SU-DHL-6 (cell line): ENCODE measurements at regions not wholly inside any gene's neighbourhood (a gene's known extent, or its start where the extent isn't known, plus 50 kb on each side); places are given as distances from the start of the nearest gene placed in this dataset.
"Not testable (repeated sequence)": the region's sequence is repeated elsewhere in the genome, so short reads cannot be mapped to it uniquely, and the experiment has no call there.

ENCODE experiments used
- H2AFZ ChIP-seq: fragments of 200-600 bp; sonication (generic); 2 replicates; pipeline ENCODE4 v1.6.1; 2014; ENCODE audit warnings: low read depth, mild to moderate bottlenecking, moderate library complexity, mixed read lengths, antibody characterized with exemption, low read length; ENCODE audit not compliant: severe bottlenecking
- H3F3A ChIP-seq: fragments of 200-600 bp; shearing (Covaris generic); 2 replicates; pipeline ENCODE4 v1.6.0; 2016; ENCODE audit warnings: antibody characterized with exemption, mild to moderate bottlenecking; ENCODE audit not compliant: insufficient read depth
- H3K27ac ChIP-seq: fragments of 200-600 bp; sonication (generic); 2 replicates; pipeline ENCODE4 v1.5.1; 2016; ENCODE audit warnings: low read depth, mild to moderate bottlenecking, low read length, moderate library complexity, mixed read lengths
- H3K27me3 ChIP-seq: fragments of 200-600 bp; sonication (generic), shearing (Covaris generic); 2 replicates; pipeline ENCODE4 v1.6.0; 2014; ENCODE audit warnings: mild to moderate bottlenecking, low read length
- H3K36me3 ChIP-seq: fragments of 200-600 bp; sonication (generic); 2 replicates; pipeline ENCODE4 v1.6.1; 2014; ENCODE audit warnings: mild to moderate bottlenecking, low read length, mixed read lengths
- H3K4me2 ChIP-seq: fragments of 300-600, 200-600 bp; shearing (Covaris generic), sonication (generic); 2 replicates; pipeline ENCODE4 v1.6.0; 2014; ENCODE audit warnings: low read length, low read depth, mild to moderate bottlenecking; ENCODE audit not compliant: poor library complexity, severe bottlenecking
- H3K4me3 ChIP-seq: fragments of 200-600 bp; sonication (generic); 2 replicates; pipeline ENCODE4 v1.5.1; 2014; ENCODE audit warnings: antibody characterized with exemption, low read length, mild to moderate bottlenecking, mixed read lengths; ENCODE audit not compliant: insufficient read depth, poor library complexity, severe bottlenecking
- H3K79me2 ChIP-seq: fragments of 200-600 bp; sonication (generic); 2 replicates; pipeline ENCODE4 v1.6.1; 2014; ENCODE audit warnings: mild to moderate bottlenecking, low read length, moderate library complexity; ENCODE audit not compliant: insufficient read depth
- H3K9ac ChIP-seq: fragments of 200-600 bp; sonication (generic); 2 replicates; pipeline ENCODE4 v1.7.0; 2014; ENCODE audit warnings: mild to moderate bottlenecking, low read length
- H3K9me2 ChIP-seq: fragments of 200-600 bp; sonication (generic); replicated peaks from 2 replicates; pipeline ENCODE4 v1.6.1; 2014; ENCODE audit warnings: low read length; ENCODE audit not compliant: insufficient read depth
- H3K9me3 ChIP-seq: fragments of 200-600 bp; sonication (generic); 2 replicates; pipeline ENCODE4 v1.6.1; 2014; ENCODE audit warnings: low read length, mixed read lengths; ENCODE audit not compliant: insufficient read depth
- H4K20me1 ChIP-seq: fragments of 200-600 bp; sonication (generic); 2 replicates; pipeline ENCODE4 v1.6.1; 2014; ENCODE audit warnings: low read depth, mild to moderate bottlenecking, antibody characterized with exemption, low read length, moderate library complexity, mixed read lengths
- CTCF ChIP-seq: fragments of 200-600 bp; sonication (generic); IDR thresholded peaks from one replicate; pipeline ENCODE4 v1.5.1; 2017; ENCODE audit warnings: antibody characterized with exemption, mild to moderate bottlenecking, low read length, moderate library complexity; ENCODE audit not compliant: insufficient read depth, poor library complexity, severe bottlenecking
- EZH2phosphoT487 ChIP-seq: fragments of 200-600 bp; sonication (generic), shearing (Covaris generic); conservative IDR thresholded peaks from 2 replicates; pipeline ENCODE4 v1.6.1; 2018; ENCODE audit warnings: mild to moderate bottlenecking, antibody characterized with exemption, low read length, moderate library complexity, mixed read lengths

- H3F3A ChIP-seq: no peaks in the 10 kb centered on the region
- no peaks in the 10 kb centered on the region for H3K79me2 ChIP-seq
- H3K9me3 ChIP-seq: no peaks in the 10 kb centered on the region
- H3K9me2 ChIP-seq: no peaks in the 10 kb centered on the region
- no peak for TF ChIP-seq CTCF
- no peak for TF ChIP-seq EZH2phosphoT487
- no peak overlapping the region for H3K4me3 ChIP-seq
- no peak overlapping the region for H3K9ac ChIP-seq
- no peak overlapping the region for H2AFZ ChIP-seq
- no peaks in the 10 kb centered on the region for H4K20me1 ChIP-seq
- H3K27me3 ChIP-seq: no peaks in the 10 kb centered on the region
- no peak overlapping the region for H3K27ac ChIP-seq
- 0 out of 2 replicates have a peak, but pooled peaks cover 1% of the 10 kb centered on the region for H3K36me3 ChIP-seq
- no peak overlapping the region for H3K4me2 ChIP-seq
Observed at GRCh38 chr2:144730711-144731110, 210.8 kb upstream of the ZEB2 start.

GRCh38 chr2:144724460-144724859, 204.5 kb upstream of the ZEB2 start:
- not testable (repeated sequence) for H3K9ac ChIP-seq, H3K9me3 ChIP-seq, H3F3A ChIP-seq, H3K27ac ChIP-seq, H2AFZ ChIP-seq, H4K20me1 ChIP-seq, H3K9me2 ChIP-seq, H3K27me3 ChIP-seq, H3K4me2 ChIP-seq, H3K79me2 ChIP-seq, H3K4me3 ChIP-seq
- H3K36me3 ChIP-seq: 0 out of 2 replicates have a peak, but pooled peaks cover 21% of the 10 kb centered on the region

GRCh38 chr2:144718376-144718775, 198.5 kb upstream of the ZEB2 start:
- Histone ChIP-seq H3K9me3 (peaks cover 13% of the 10 kb centered on the region; the same call in 1 of the 2 replicates), H3K36me3 (peaks cover 15% of the 10 kb centered on the region), H3K27ac (no peak overlapping the region), H3K9me2 (no peaks in the 10 kb centered on the region), H3K9ac (no peak overlapping the region), H3K79me2 (no peaks in the 10 kb centered on the region), H4K20me1 (no peaks in the 10 kb centered on the region), H3K4me2 (no peak overlapping the region), H3K27me3 (no peaks in the 10 kb centered on the region), H3F3A (no peaks in the 10 kb centered on the region), H3K4me3 (no peak overlapping the region), H2AFZ (no peak overlapping the region)
- TF ChIP-seq CTCF: no peak
- TF ChIP-seq EZH2phosphoT487: no peak

- Histone ChIP-seq H3K79me2 (no peaks in the 10 kb centered on the region), H3K27me3 (no peaks in the 10 kb centered on the region), H4K20me1 (no peaks in the 10 kb centered on the region), H3K4me2 (no peak overlapping the region), H2AFZ (no peak overlapping the region), H3K4me3 (no peak overlapping the region), H3K9me2 (no peaks in the 10 kb centered on the region), H3K27ac (no peak overlapping the region), H3K9me3 (peaks cover 13% of the 10 kb centered on the region; the same call in 1 of the 2 replicates), H3K36me3 (peaks cover 13% of the 10 kb centered on the region), H3K9ac (no peak overlapping the region), H3F3A (no peaks in the 10 kb centered on the region)
- TF ChIP-seq CTCF: no peak
- no peak for TF ChIP-seq EZH2phosphoT487
Observed at GRCh38 chr2:144715992-144716391, 196.1 kb upstream of the ZEB2 start.
